ENCODE measurements at regions not wholly inside any gene's neighbourhood (a gene's known extent, or its start where the extent isn't known, plus 50 kb on each side); places are given as distances from the start of the nearest gene placed in this dataset.
"Not testable (repeated sequence)": the region's sequence is repeated elsewhere in the genome, so short reads cannot be mapped to it uniquely, and the experiment has no call there.

GRCh38 chr3:146382386-146382785 lies 87.0 kb downstream of the PLSCR2 start:
- TF ChIP-seq CTCF (IDR thresholded peaks at IDR 0.05; ENCODE audit: low read depth, low read length), result peak; percentile 37
- DNase-seq (ENCODE audit: low read depth in 2 of 2), result peak; percentile 48 to 51
- no peak overlapping the region for H3K4me3 ChIP-seq (replicated peaks in 1 of 2; ENCODE audit: low read depth in 2 of 2, low read length in 2 of 2)

DNA sequence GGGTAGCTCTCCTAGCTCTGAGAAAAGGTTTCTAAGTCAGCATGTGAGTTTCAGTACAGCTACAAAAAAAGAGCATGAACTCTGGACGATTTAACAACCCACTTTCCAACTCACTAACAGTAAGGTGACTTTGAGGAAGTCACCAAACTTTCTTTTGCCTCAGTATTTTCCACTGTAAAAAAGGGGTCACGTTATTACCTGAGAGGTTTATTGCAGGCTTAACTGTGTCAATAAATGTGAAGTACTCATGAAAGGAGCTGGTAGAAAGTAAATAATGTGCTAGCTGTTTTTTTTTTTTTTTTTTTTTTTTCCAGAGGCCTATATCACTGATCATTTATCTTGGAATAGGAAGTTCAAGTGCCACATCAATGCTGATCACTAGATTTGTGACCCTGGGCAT lies 89.3 kb downstream of the PLSCR2 start:
- no peak overlapping the region for H3K4me3 ChIP-seq (replicated peaks in 1 of 2; ENCODE audit: low read depth in 2 of 2, low read length in 2 of 2)
- DNase-seq (ENCODE audit: low read depth in 2 of 2), result no peak
- no peak for TF ChIP-seq CTCF (IDR thresholded peaks at IDR 0.05; ENCODE audit: low read depth, low read length)

DNA sequence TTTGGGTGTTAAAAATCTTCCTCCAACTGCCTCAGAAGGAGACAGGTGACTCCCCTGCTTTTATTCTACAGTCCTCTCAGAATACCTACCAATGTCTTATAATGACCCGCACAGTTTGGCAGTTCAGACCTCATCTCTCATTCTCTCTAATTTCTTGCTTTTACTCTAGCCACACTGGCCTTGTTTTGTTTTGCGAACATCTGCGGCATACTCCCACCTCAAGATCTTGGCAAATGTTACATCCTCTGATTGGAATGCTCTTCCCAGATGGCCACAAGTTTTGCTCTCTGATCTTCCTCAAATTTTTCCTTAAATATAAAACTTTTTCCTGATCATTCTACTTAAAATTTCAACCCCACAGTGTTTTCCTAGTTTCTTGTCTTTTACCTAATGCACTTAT lies 94.1 kb downstream of the PLSCR2 start:
- H3K4me3 ChIP-seq (replicated peaks in 1 of 2; ENCODE audit: low read depth in 2 of 2, low read length in 2 of 2), result no peak overlapping the region
- DNase-seq (ENCODE audit: low read depth in 2 of 2), result peak; percentile 47 to 56
- TF ChIP-seq CTCF (IDR thresholded peaks at IDR 0.05; ENCODE audit: low read depth, low read length), result no peak

GRCh38 chr3:146374146-146374545 lies 95.2 kb downstream of the PLSCR2 start:
- no peak for TF ChIP-seq CTCF (IDR thresholded peaks at IDR 0.05; ENCODE audit: low read depth, low read length)
- peak; percentile 56 to 57 for DNase-seq (ENCODE audit: low read depth in 2 of 2)
- H3K4me3 ChIP-seq (replicated peaks in 1 of 2; ENCODE audit: low read depth in 2 of 2, low read length in 2 of 2), result no peak overlapping the region

GRCh38 chr3:146371902-146372301 lies 97.5 kb downstream of the PLSCR2 start:
- no peak for TF ChIP-seq CTCF (IDR thresholded peaks at IDR 0.05; ENCODE audit: low read depth, low read length)
- DNase-seq (ENCODE audit: low read depth in 2 of 2), result no peak
- no peak overlapping the region for H3K4me3 ChIP-seq (replicated peaks in 1 of 2; ENCODE audit: low read depth in 2 of 2, low read length in 2 of 2)

- no peak for DNase-seq (ENCODE audit: low read depth in 2 of 2)
- no peak for TF ChIP-seq CTCF (IDR thresholded peaks at IDR 0.05; ENCODE audit: low read depth, low read length)
- no peak overlapping the region for H3K4me3 ChIP-seq (replicated peaks in 1 of 2; ENCODE audit: low read depth in 2 of 2, low read length in 2 of 2)
Observed at GRCh38 chr3:146368882-146369523, 100.4 kb downstream of the PLSCR2 start.

DNA sequence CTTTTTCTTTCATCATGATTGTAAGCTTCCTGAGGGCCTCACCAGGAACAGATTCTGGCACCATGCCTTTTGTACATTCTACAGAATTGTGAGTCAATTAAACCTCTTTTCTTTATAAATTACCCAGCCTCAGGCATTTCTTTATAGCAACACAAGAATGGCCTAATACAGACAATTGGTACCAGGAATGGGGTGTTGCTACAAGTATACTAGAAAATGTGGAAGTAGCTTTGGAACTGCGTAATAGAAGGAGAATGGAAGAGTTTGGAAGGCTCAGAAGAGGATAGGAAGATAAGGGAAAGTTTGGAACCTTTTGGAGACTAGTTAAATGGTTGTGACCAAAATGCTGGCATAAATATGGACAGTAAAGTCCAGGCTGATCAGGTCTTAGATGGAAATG lies 108.9 kb upstream of the PLSCR4 start:
- H3K4me3 ChIP-seq (replicated peaks in 1 of 2; ENCODE audit: low read depth in 2 of 2, low read length in 2 of 2), result no peak overlapping the region
- no peak for TF ChIP-seq CTCF (IDR thresholded peaks at IDR 0.05; ENCODE audit: low read depth, low read length)
- no peak for DNase-seq (ENCODE audit: low read depth in 2 of 2)

- H3K4me3 ChIP-seq (replicated peaks in 1 of 2; ENCODE audit: low read depth in 2 of 2, low read length in 2 of 2), result not testable (repeated sequence)
- DNase-seq (ENCODE audit: low read depth in 2 of 2), result peak in 1 of 2 donors; percentile 49
Observed at GRCh38 chr3:146354421-146354820, 103.5 kb upstream of the PLSCR4 start.
